Loucy (cell line): ENCODE measurements at regions not wholly inside any gene's neighbourhood (a gene's known extent, or its start where the extent isn't known, plus 50 kb on each side); places are given as distances from the start of the nearest gene placed in this dataset.

Source experiments
- H2AFZ ChIP-seq: fragments of 200-600 bp; sonication (generic); 2 replicates; pipeline ENCODE4 v1.6.0; 2016; ENCODE audit warnings: antibody characterized with exemption, mild to moderate bottlenecking, low read length, moderate library complexity
- H3F3A ChIP-seq: fragments of 200-600 bp; 2 replicates; pipeline ENCODE4 v1.6.0; 2016; ENCODE audit warnings: antibody characterized with exemption, low read depth, mild to moderate bottlenecking
- H3K27me3 ChIP-seq: fragments of 200-600 bp; sonication (generic); 2 replicates; pipeline ENCODE4 v1.6.1; 2014; ENCODE audit warnings: low read length, mild to moderate bottlenecking; ENCODE audit not compliant: insufficient read depth, poor library complexity, severe bottlenecking
- H3K36me3 ChIP-seq: fragments of 200-600 bp; sonication (generic); 2 replicates; pipeline ENCODE4 v1.6.1; 2016; ENCODE audit warnings: low read length; ENCODE audit not compliant: insufficient read depth
- H3K4me1 ChIP-seq: fragments of 200-600 bp; sonication (generic); 2 replicates; pipeline ENCODE4 v1.5.1; 2014; ENCODE audit warnings: low read length, mild to moderate bottlenecking; ENCODE audit not compliant: insufficient read depth, poor library complexity, severe bottlenecking
- H3K4me2 ChIP-seq: fragments of 200-600 bp; sonication (generic); 2 replicates; pipeline ENCODE4 v1.6.0; 2014; ENCODE audit warnings: antibody characterized with exemption, low read length, low read depth, mild to moderate bottlenecking; ENCODE audit not compliant: poor library complexity, severe bottlenecking
- H3K4me3 ChIP-seq: fragments of 200-600 bp; sonication (generic); 2 replicates; pipeline ENCODE4 v1.5.1; 2014; ENCODE audit warnings: low read length, mild to moderate bottlenecking, mixed read lengths; ENCODE audit not compliant: poor library complexity, severe bottlenecking
- H3K79me2 ChIP-seq: fragments of 200-600 bp; sonication (generic); 2 replicates; pipeline ENCODE4 v1.6.1; 2014; ENCODE audit warnings: low read length; ENCODE audit not compliant: insufficient read depth
- H3K9ac ChIP-seq: fragments of 200-600 bp; sonication (generic); 2 replicates; pipeline ENCODE4 v1.6.0; 2014; ENCODE audit warnings: mild to moderate bottlenecking, low read depth, low read length, moderate library complexity; ENCODE audit not compliant: poor library complexity, severe bottlenecking
- H3K9me2 ChIP-seq: fragments of 200-600 bp; sonication (generic); replicated peaks from 2 replicates; pipeline ENCODE4 v1.6.1; 2016; ENCODE audit warnings: low read depth, low read length, mixed read lengths
- H3K9me3 ChIP-seq: fragments of 200-600 bp; sonication (generic); 2 replicates; pipeline ENCODE4 v1.6.1; 2014; ENCODE audit warnings: mild to moderate bottlenecking, antibody characterized with exemption, low read length, low read depth; ENCODE audit not compliant: insufficient read depth
- H4K20me1 ChIP-seq: fragments of 200-600 bp; sonication (generic); 2 replicates; pipeline ENCODE4 v1.6.0; 2014; ENCODE audit warnings: antibody characterized with exemption, low read length, mild to moderate bottlenecking; ENCODE audit not compliant: insufficient read depth, poor library complexity, severe bottlenecking
- EZH2phosphoT487 ChIP-seq: fragments of 200-600 bp; IDR thresholded peaks from 2 replicates; pipeline ENCODE4 v1.6.1; 2018; ENCODE audit warnings: antibody characterized with exemption, mild to moderate bottlenecking, moderate library complexity, borderline replicate concordance
- TF ChIP-seq, protein P1 (sequence below): fragments of 200-600 bp; sonication (generic); conservative IDR thresholded peaks from 2 replicates; pipeline ENCODE4 v1.5.1; 2014; ENCODE audit warnings: mild to moderate bottlenecking, antibody characterized with exemption, low read length

DNA sequence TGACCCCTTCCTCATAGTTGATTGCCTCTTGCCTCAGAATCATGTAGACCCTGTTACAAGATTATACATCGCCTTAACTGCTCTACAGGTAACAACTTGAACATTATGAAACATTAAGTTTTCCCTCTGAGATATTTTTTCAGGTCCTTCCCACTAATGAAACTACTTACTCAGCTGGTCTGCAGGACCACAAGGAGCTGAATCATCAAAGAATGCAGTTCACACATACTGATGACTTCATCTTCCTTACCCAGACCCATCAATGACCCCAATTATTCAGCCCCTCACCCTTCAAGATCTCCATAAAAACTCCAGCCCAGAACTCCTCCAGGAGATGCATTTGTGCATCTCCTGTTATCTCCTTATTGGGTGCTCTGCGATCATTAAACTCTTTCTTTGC lies 720.9 kb downstream of the RAPGEF2 start:
- H3K9ac ChIP-seq = no peak overlapping the region
- H4K20me1 ChIP-seq = no peaks in the 10 kb centered on the region
- no peaks in the 10 kb centered on the region for H3K9me3 ChIP-seq
- TF ChIP-seq EZH2phosphoT487 = no peak
- TF ChIP-seq, protein P1, sequence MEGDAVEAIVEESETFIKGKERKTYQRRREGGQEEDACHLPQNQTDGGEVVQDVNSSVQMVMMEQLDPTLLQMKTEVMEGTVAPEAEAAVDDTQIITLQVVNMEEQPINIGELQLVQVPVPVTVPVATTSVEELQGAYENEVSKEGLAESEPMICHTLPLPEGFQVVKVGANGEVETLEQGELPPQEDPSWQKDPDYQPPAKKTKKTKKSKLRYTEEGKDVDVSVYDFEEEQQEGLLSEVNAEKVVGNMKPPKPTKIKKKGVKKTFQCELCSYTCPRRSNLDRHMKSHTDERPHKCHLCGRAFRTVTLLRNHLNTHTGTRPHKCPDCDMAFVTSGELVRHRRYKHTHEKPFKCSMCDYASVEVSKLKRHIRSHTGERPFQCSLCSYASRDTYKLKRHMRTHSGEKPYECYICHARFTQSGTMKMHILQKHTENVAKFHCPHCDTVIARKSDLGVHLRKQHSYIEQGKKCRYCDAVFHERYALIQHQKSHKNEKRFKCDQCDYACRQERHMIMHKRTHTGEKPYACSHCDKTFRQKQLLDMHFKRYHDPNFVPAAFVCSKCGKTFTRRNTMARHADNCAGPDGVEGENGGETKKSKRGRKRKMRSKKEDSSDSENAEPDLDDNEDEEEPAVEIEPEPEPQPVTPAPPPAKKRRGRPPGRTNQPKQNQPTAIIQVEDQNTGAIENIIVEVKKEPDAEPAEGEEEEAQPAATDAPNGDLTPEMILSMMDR = no peak
- H3K9me2 ChIP-seq = no peaks in the 10 kb centered on the region
- H3K4me1 ChIP-seq = no peaks in the 10 kb centered on the region
- H3K36me3 ChIP-seq = no peaks in the 10 kb centered on the region
- H3K79me2 ChIP-seq = no peaks in the 10 kb centered on the region
- H3F3A ChIP-seq = no peaks in the 10 kb centered on the region
- H3K27me3 ChIP-seq = no peaks in the 10 kb centered on the region
- no peak overlapping the region for H3K4me3 ChIP-seq
- H2AFZ ChIP-seq = no peak overlapping the region
- no peak overlapping the region for H3K4me2 ChIP-seq

DNA sequence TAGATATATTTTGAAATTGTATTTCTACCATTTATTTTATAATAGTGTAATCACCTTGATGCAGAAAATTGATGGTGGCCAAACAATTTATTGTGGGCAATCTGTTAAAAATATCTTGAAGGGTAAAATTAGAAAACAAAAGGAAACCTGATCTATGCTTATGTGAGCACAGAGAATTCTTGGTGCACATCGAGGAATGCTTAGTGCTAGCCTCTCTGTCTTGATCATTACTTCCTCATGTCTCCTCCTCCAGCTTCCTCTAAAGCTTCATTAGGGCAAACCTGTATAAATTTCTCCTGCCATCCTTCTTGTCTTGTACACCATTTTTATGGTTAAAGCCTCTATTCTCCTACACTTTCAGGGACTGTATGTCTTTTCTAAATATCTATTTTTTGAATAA lies 725.8 kb downstream of the RAPGEF2 start:
- TF ChIP-seq, protein P1 = no peak
- no peak for TF ChIP-seq EZH2phosphoT487
- no peaks in the 10 kb centered on the region for H3K9me2 ChIP-seq
- no peaks in the 10 kb centered on the region for H3F3A ChIP-seq
- no peak overlapping the region for H3K4me2 ChIP-seq
- no peak overlapping the region for H3K9ac ChIP-seq
- no peaks in the 10 kb centered on the region for H3K27me3 ChIP-seq
- no peaks in the 10 kb centered on the region for H3K79me2 ChIP-seq
- H3K4me3 ChIP-seq = no peak overlapping the region
- no peaks in the 10 kb centered on the region for H4K20me1 ChIP-seq
- H3K4me1 ChIP-seq = no peaks in the 10 kb centered on the region
- no peak overlapping the region for H2AFZ ChIP-seq
- no peaks in the 10 kb centered on the region for H3K36me3 ChIP-seq
- H3K9me3 ChIP-seq = no peaks in the 10 kb centered on the region

DNA sequence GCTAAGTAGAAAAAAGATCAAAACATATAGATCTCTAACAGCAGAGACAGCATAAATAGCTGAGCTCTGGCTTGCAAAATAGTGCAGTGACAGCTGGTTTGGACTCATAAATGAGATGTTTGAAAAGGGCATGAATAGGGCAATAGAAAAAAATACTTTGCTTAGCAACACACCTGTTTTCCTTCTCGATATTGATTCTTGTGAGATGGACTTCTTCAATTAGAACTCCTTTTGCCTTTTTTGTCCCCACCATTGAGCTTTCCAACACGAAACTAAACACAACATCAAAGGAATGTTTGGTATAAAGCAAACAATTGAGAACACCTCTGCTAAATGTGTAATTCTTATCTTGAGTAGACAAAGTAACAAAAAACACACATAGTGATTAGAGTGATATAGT lies 726.3 kb downstream of the RAPGEF2 start:
- Histone ChIP-seq H3F3A (no peaks in the 10 kb centered on the region), H3K9ac (no peak overlapping the region), H2AFZ (no peak overlapping the region), H3K27me3 (no peaks in the 10 kb centered on the region), H3K4me2 (no peak overlapping the region), H3K36me3 (no peaks in the 10 kb centered on the region), H4K20me1 (no peaks in the 10 kb centered on the region), H3K9me2 (no peaks in the 10 kb centered on the region), H3K9me3 (no peaks in the 10 kb centered on the region), H3K4me1 (no peaks in the 10 kb centered on the region), H3K4me3 (no peak overlapping the region), H3K79me2 (no peaks in the 10 kb centered on the region)
- no peak for TF ChIP-seq EZH2phosphoT487
- TF ChIP-seq, protein P1 = no peak
